ENCODE measurements at regions not wholly inside any gene's neighbourhood (a gene's known extent, or its start where the extent isn't known, plus 50 kb on each side); places are given as distances from the start of the nearest gene placed in this dataset.

DNA sequence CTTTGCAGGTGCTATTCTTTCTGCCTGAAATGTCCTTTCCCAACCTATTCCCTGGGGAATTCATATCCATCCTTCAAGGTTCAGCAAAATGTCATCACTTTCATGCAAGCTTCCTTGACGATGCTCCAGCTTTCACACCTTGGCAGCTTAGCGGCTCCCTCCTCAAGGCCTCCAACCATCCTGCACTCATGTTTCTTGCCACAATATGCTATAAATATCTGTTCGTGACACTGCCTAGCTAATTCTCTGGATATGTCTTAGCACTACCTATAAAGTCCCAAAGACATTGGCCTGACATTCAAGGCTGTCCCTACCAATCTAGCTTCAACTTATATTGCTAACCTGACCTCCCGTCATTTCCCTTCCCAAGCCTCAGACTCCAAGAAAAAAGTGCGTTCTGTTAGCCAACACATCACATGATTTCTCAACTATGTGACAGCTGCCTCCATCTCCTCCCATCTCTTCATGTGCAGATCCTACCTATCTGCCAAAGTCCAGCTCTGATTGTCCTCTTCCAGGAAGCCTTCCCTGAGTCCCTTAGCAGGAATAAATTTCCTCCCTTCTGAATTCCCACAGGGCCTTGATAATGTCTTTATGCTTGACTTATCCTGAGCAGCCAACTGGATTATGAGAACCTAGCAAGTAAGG lies 359.9 kb upstream of the F9 start:
- TF ChIP-seq POLR2A (IDR thresholded peaks at IDR 0.05; ENCODE audit: control extremely low read depth in 1 of 2, low read depth in 2 of 2, low read length in 2 of 2) (no peak), JUN (IDR thresholded peaks at IDR 0.05; ENCODE audit: low read depth, low read length) (no peak), SP1 (IDR thresholded peaks at IDR 0.05; ENCODE audit: low read depth, low read length) (no peak), SIN3A (conservative IDR thresholded peaks at IDR 0.05 in 1 of 2, IDR thresholded peaks at IDR 0.05 in 1 of 2; ENCODE audit: low read depth in 1 of 2, low read length in 2 of 2) (no peak), BACH1 (IDR thresholded peaks at IDR 0.05; ENCODE audit: low read length) (no peak), GABPA (IDR thresholded peaks at IDR 0.05; ENCODE audit: borderline replicate concordance, insufficient read depth, low read length) (no peak), POLR2AphosphoS5 (IDR thresholded peaks at IDR 0.05; ENCODE audit: low read depth, low read length) (no peak), EZH2 (IDR thresholded peaks at IDR 0.05; ENCODE audit: low read depth, low read length, severe bottlenecking) (no peak), SP4 (IDR thresholded peaks at IDR 0.05; ENCODE audit: low read length) (no peak), RAD21 (IDR thresholded peaks at IDR 0.05 in 1 of 2, conservative IDR thresholded peaks at IDR 0.05 in 1 of 2; ENCODE audit: low read depth in 2 of 2, low read length in 2 of 2) (no peak), TAF1 (IDR thresholded peaks at IDR 0.05; ENCODE audit: low read depth, low read length) (no peak)
- TF ChIP-seq, protein P1, sequence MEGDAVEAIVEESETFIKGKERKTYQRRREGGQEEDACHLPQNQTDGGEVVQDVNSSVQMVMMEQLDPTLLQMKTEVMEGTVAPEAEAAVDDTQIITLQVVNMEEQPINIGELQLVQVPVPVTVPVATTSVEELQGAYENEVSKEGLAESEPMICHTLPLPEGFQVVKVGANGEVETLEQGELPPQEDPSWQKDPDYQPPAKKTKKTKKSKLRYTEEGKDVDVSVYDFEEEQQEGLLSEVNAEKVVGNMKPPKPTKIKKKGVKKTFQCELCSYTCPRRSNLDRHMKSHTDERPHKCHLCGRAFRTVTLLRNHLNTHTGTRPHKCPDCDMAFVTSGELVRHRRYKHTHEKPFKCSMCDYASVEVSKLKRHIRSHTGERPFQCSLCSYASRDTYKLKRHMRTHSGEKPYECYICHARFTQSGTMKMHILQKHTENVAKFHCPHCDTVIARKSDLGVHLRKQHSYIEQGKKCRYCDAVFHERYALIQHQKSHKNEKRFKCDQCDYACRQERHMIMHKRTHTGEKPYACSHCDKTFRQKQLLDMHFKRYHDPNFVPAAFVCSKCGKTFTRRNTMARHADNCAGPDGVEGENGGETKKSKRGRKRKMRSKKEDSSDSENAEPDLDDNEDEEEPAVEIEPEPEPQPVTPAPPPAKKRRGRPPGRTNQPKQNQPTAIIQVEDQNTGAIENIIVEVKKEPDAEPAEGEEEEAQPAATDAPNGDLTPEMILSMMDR (IDR thresholded peaks at IDR 0.05; ENCODE audit: control extremely low read depth in 1 of 3, insufficient read depth in 1 of 3, low read depth in 1 of 3, low read length in 3 of 3), result no peak
- TF ChIP-seq, protein P2, sequence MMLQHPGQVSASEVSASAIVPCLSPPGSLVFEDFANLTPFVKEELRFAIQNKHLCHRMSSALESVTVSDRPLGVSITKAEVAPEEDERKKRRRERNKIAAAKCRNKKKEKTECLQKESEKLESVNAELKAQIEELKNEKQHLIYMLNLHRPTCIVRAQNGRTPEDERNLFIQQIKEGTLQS (IDR thresholded peaks at IDR 0.05; ENCODE audit: insufficient read depth, low read depth, low read length), result no peak
- TF ChIP-seq, protein P3, sequence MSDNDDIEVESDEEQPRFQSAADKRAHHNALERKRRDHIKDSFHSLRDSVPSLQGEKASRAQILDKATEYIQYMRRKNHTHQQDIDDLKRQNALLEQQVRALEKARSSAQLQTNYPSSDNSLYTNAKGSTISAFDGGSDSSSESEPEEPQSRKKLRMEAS (IDR thresholded peaks at IDR 0.05), result no peak
